ENCODE measurements at regions not wholly inside any gene's neighbourhood (a gene's known extent, or its start where the extent isn't known, plus 50 kb on each side); places are given as distances from the start of the nearest gene placed in this dataset.

DNA sequence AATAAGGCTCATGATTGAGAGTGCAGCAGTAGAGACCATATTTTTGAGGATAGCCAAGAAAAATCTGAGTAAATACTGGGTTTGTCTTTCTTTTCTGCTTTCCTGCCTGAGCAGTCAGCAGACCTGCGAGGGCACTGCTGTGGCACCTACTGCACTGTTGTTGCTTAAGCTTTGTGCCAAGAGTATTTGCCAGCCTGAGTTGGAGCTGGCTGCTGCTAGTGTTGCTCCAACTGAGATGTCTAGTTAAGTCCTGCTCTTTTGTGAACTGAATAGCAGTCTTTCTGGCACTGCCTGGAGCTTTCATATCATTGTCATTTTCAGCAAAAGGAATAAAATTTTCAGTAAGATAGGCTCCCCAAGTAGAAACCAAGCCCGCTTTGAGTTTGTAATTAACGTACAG, 214.5 kb upstream of the P2RY1 start:
- TF ChIP-seq, protein P1, sequence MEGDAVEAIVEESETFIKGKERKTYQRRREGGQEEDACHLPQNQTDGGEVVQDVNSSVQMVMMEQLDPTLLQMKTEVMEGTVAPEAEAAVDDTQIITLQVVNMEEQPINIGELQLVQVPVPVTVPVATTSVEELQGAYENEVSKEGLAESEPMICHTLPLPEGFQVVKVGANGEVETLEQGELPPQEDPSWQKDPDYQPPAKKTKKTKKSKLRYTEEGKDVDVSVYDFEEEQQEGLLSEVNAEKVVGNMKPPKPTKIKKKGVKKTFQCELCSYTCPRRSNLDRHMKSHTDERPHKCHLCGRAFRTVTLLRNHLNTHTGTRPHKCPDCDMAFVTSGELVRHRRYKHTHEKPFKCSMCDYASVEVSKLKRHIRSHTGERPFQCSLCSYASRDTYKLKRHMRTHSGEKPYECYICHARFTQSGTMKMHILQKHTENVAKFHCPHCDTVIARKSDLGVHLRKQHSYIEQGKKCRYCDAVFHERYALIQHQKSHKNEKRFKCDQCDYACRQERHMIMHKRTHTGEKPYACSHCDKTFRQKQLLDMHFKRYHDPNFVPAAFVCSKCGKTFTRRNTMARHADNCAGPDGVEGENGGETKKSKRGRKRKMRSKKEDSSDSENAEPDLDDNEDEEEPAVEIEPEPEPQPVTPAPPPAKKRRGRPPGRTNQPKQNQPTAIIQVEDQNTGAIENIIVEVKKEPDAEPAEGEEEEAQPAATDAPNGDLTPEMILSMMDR (IDR thresholded peaks at IDR 0.05), result no peak
- TF ChIP-seq POLR2A (IDR thresholded peaks at IDR 0.05), result no peak

Measured in esophagus squamous epithelium (tissue), 4 donors.